ENCODE measurements at regions not wholly inside any gene's neighbourhood (a gene's known extent, or its start where the extent isn't known, plus 50 kb on each side); places are given as distances from the start of the nearest gene placed in this dataset.

GRCh38 chr9:69970001-69970533 is 73.6 kb upstream of the MAMDC2 start:
- 0 out of 2 replicates have a peak, but pooled peaks cover 4% of the 10 kb centered on the region for H3K27me3 Mint-ChIP-seq (ENCODE audit: low read depth)
- H3K36me3 Mint-ChIP-seq = no peaks in the 10 kb centered on the region
- ChIA-PET CTCF (interaction anchor here (11.4 kb wide), 1 partner anchor 141 kb away, joined by 220 read pairs; no protein-coding TSS in a partner anchor), POLR2A (no interaction called here)
- 0 out of 2 replicates have a peak, but pooled peaks cover 5% of the 10 kb centered on the region for H3K9me3 Mint-ChIP-seq
- ATAC-seq (no peak), DNase-seq (ENCODE audit: low spot score) (no peak)
- peaks cover 22% of the 10 kb centered on the region for H3K4me1 Mint-ChIP-seq
- no peak overlapping the region; the same call in 1 of the 2 replicates for H3K27ac Mint-ChIP-seq
- H3K4me3 Mint-ChIP-seq = no peak overlapping the region
- TF ChIP-seq GRHL2 (CRISPR knock-in tag; IDR thresholded peaks at IDR 0.05; ENCODE audit: insufficient replicate concordance, severe bottlenecking) (no peak), MLX (CRISPR knock-in tag; IDR thresholded peaks at IDR 0.05) (no peak), PRRX2 (CRISPR knock-in tag; IDR thresholded peaks at IDR 0.05) (no peak), ZBTB21 (CRISPR knock-in tag; IDR thresholded peaks at IDR 0.05; ENCODE audit: borderline replicate concordance) (no peak), SP1 (CRISPR knock-in tag; conservative IDR thresholded peaks at IDR 0.05) (no peak), ZNF425 (CRISPR knock-in tag; conservative IDR thresholded peaks at IDR 0.05) (no peak), ZNF121 (CRISPR knock-in tag; IDR thresholded peaks at IDR 0.05) (no peak), USF1 (CRISPR knock-in tag; IDR thresholded peaks at IDR 0.05) (no peak), ZNF281 (CRISPR knock-in tag; IDR thresholded peaks at IDR 0.05) (no peak), E2F4 (CRISPR knock-in tag; IDR thresholded peaks at IDR 0.05; ENCODE audit: borderline replicate concordance, low read depth) (no peak), NFATC4 (CRISPR knock-in tag; IDR thresholded peaks at IDR 0.05) (no peak), NFYB (CRISPR knock-in tag; conservative IDR thresholded peaks at IDR 0.05; ENCODE audit: low read depth) (no peak)
- TF ChIP-seq, protein P1, sequence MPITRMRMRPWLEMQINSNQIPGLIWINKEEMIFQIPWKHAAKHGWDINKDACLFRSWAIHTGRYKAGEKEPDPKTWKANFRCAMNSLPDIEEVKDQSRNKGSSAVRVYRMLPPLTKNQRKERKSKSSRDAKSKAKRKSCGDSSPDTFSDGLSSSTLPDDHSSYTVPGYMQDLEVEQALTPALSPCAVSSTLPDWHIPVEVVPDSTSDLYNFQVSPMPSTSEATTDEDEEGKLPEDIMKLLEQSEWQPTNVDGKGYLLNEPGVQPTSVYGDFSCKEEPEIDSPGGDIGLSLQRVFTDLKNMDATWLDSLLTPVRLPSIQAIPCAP (CRISPR knock-in tag; IDR thresholded peaks at IDR 0.05) = no peak
- TF ChIP-seq, protein P2, sequence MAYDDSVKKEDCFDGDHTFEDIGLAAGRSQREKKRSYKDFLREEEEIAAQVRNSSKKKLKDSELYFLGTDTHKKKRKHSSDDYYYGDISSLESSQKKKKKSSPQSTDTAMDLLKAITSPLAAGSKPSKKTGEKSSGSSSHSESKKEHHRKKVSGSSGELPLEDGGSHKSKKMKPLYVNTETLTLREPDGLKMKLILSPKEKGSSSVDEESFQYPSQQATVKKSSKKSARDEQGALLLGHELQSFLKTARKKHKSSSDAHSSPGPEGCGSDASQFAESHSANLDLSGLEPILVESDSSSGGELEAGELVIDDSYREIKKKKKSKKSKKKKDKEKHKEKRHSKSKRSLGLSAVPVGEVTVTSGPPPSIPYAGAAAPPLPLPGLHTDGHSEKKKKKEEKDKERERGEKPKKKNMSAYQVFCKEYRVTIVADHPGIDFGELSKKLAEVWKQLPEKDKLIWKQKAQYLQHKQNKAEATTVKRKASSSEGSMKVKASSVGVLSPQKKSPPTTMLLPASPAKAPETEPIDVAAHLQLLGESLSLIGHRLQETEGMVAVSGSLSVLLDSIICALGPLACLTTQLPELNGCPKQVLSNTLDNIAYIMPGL (CRISPR knock-in tag; IDR thresholded peaks at IDR 0.05) = no peak
- TF ChIP-seq, protein P3, sequence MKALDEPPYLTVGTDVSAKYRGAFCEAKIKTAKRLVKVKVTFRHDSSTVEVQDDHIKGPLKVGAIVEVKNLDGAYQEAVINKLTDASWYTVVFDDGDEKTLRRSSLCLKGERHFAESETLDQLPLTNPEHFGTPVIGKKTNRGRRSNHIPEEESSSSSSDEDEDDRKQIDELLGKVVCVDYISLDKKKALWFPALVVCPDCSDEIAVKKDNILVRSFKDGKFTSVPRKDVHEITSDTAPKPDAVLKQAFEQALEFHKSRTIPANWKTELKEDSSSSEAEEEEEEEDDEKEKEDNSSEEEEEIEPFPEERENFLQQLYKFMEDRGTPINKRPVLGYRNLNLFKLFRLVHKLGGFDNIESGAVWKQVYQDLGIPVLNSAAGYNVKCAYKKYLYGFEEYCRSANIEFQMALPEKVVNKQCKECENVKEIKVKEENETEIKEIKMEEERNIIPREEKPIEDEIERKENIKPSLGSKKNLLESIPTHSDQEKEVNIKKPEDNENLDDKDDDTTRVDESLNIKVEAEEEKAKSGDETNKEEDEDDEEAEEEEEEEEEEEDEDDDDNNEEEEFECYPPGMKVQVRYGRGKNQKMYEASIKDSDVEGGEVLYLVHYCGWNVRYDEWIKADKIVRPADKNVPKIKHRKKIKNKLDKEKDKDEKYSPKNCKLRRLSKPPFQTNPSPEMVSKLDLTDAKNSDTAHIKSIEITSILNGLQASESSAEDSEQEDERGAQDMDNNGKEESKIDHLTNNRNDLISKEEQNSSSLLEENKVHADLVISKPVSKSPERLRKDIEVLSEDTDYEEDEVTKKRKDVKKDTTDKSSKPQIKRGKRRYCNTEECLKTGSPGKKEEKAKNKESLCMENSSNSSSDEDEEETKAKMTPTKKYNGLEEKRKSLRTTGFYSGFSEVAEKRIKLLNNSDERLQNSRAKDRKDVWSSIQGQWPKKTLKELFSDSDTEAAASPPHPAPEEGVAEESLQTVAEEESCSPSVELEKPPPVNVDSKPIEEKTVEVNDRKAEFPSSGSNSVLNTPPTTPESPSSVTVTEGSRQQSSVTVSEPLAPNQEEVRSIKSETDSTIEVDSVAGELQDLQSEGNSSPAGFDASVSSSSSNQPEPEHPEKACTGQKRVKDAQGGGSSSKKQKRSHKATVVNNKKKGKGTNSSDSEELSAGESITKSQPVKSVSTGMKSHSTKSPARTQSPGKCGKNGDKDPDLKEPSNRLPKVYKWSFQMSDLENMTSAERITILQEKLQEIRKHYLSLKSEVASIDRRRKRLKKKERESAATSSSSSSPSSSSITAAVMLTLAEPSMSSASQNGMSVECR (CRISPR knock-in tag; IDR thresholded peaks at IDR 0.05; ENCODE audit: borderline replicate concordance) = no peak
- TF ChIP-seq, protein P4, sequence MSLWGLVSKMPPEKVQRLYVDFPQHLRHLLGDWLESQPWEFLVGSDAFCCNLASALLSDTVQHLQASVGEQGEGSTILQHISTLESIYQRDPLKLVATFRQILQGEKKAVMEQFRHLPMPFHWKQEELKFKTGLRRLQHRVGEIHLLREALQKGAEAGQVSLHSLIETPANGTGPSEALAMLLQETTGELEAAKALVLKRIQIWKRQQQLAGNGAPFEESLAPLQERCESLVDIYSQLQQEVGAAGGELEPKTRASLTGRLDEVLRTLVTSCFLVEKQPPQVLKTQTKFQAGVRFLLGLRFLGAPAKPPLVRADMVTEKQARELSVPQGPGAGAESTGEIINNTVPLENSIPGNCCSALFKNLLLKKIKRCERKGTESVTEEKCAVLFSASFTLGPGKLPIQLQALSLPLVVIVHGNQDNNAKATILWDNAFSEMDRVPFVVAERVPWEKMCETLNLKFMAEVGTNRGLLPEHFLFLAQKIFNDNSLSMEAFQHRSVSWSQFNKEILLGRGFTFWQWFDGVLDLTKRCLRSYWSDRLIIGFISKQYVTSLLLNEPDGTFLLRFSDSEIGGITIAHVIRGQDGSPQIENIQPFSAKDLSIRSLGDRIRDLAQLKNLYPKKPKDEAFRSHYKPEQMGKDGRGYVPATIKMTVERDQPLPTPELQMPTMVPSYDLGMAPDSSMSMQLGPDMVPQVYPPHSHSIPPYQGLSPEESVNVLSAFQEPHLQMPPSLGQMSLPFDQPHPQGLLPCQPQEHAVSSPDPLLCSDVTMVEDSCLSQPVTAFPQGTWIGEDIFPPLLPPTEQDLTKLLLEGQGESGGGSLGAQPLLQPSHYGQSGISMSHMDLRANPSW (CRISPR knock-in tag; conservative IDR thresholded peaks at IDR 0.05; ENCODE audit: low read depth) = no peak
